Stimulated activated CD8-positive, alpha-beta memory T cell treated with anti-CD3 and anti-CD28 coated beads, Interleukin-12 subunit alpha, Interleukin-12 subunit beta, amount 100 ng/mL, for 1 hour (primary cell): ENCODE measurements at regions not wholly inside any gene's neighbourhood (a gene's known extent, or its start where the extent isn't known, plus 50 kb on each side); places are given as distances from the start of the nearest gene placed in this dataset.

Experiments
- DNase-seq: peaks from one replicate; pipeline ENCODE4 v3.0.0-alpha.2; 2020; ENCODE audit warnings: low read depth

DNA sequence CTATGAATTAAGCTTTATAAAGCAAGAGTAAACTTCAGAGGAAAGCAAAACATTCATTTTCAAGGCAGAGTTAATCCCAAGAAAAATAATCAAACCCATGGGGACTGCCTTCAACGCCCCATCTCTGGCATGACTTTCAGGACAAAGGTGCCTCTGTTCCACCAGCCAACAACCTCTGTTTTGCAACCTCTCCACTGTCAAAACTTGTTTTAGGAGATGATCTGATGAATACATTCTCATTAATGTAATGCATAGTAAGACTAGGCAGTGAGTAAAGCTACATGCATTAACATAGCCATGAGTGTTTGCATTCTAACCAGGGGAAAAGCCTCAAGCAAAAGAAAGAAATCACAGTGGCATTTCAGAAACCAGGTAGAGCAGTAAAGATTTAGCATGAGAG is 357.0 kb downstream of the FBXO15 start:
- DNase-seq: no peak

DNA sequence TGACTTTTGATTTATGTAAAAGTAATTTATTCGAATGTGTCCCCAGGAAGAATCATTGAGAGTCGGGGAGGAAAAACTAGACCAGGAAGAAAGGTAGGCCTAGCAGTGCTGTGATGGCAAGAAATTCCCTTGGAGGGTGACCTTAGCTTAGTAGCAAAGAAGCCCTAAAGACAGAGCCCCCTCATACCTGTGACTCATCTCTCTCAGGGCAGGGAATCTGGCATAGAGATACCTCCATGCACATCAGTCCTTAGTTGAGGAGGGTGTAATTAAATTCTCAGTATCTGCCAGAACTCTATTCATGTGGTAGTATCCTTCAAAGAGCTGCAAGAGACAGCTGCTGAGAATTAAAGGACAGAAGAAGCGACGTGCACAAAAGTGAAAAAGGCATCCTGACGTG is 360.3 kb downstream of the FBXO15 start:
- DNase-seq: no peak

- DNase-seq: no peak
These were observed 362.3 kb downstream of the FBXO15 start for GRCh38 chr18:73785300-73785699.

- DNase-seq: no peak
These were observed 362.8 kb downstream of the FBXO15 start for GRCh38 chr18:73784853-73785252.

DNA sequence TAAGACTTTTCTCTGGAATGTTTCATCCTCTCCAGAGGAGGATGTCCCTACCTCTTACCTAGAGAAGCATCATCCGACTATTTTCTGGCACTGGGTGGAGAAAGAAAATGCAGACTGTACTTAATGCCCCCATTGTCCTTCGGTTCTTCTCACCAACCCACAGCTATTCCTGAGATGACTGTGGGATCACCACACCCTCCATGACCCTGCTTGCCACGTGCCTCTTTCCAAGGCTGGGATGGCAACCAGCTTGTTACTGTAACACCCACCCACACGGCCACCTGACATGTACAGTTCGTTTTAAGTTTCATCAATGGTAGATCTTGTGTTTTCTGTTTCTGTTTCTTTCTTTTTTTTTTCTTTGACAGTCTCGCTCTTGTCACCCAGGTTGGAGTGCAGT is 365.2 kb downstream of the FBXO15 start:
- DNase-seq: no peak

DNA sequence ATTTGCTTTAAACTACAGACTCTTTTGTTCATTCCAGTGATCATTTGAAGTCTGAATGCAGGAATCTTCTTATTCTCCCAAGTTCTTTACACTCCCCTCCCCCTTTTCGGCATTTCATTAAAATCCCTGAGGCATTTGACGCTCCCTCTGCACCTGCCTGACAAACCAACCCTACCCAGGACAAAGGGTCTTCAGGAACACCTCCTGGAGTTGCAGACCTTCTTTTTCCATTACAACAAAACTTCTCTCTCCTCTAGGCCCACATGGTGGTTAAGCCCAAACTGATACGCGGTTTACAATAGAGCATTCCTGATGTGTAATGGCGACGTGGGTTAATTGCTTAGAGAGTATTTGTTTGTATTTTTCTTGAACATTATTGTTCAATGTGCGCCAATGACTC is 367.4 kb downstream of the FBXO15 start:
- DNase-seq: no peak

- no peak for DNase-seq
These were observed 369.6 kb downstream of the FBXO15 start for GRCh38 chr18:73778032-73778359.

GRCh38 chr18:73777356-73778031 is 370.1 kb downstream of the FBXO15 start:
- no peak for DNase-seq

DNA sequence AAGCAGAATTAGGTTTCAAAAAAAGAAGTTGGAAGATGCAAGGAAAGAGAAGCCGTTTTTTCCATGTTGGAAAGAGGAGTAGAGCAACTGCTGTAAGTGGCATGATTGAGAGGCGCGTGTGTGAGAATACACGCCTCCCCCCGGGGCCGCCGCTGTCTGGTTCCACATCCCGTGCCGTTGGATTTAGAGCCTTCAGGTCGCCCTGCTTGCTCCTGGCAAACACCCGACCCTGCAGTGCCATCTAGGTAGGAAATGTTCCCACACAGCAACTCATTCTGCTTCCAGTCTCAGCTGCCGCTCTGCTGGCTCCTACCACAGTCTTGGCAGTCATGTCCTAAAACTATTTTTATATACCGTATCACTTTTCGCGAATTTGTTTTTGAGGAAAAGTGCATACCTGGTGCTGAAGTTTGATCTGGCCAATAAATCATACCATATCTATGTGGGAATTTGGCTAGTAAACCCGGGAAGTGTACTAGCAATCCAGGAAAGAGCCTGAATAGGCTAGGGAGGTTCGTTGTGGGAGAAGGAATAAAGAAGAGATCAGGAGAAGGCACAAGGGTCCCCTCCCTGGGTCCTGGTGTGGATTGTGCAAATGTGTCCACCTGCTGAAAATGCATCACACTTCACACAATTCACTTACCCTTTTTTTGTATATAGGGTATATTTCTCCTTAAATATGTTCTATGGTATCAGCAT is 372.7 kb downstream of the FBXO15 start:
- DNase-seq: no peak

GRCh38 chr18:73768043-73768442 is 379.6 kb downstream of the FBXO15 start:
- DNase-seq: no peak

- DNase-seq: no peak
These were observed 380.6 kb downstream of the FBXO15 start for GRCh38 chr18:73766910-73767515.

GRCh38 chr18:73758446-73758845 is 389.2 kb downstream of the FBXO15 start:
- DNase-seq: no peak

- DNase-seq: no peak
These were observed 391.2 kb downstream of the FBXO15 start for GRCh38 chr18:73756256-73757091.

DNA sequence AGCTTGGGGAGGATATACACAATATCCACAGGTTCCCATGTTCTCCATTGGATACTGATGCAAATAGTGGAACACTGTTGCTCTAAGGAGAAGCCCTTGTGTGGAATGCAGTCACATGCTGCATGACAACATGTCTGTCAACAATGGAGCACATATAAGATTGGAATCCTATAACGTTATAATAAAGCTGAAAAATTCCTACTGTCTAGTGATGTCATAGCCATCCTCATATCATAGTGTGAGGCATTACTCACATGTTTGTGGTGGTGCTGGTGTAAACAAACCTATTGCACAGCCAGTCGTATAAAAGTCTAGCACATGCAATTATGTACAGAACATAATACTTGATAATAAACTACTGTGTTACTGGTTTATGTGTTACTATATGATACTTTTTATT is 394.7 kb downstream of the FBXO15 start:
- DNase-seq: no peak

DNA sequence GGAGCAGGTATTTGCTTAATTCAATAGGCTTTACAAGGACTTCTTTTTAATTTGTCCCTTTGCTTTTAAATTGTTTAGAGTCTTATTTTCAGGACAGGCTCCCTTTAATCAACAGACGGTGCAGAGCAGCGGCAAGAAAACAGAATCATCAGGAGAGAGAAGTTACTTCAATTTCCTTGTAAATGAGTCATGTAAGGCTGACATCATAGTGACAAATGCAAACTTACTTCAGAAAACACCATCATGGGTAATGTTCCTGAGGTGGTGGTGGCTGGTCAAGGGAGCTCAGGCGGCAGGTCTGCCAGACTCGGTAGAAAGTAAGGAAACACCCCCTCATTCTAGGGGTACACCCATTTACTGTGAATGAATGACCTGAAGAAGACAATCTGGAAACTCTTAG is 395.1 kb downstream of the FBXO15 start:
- no peak for DNase-seq

DNA sequence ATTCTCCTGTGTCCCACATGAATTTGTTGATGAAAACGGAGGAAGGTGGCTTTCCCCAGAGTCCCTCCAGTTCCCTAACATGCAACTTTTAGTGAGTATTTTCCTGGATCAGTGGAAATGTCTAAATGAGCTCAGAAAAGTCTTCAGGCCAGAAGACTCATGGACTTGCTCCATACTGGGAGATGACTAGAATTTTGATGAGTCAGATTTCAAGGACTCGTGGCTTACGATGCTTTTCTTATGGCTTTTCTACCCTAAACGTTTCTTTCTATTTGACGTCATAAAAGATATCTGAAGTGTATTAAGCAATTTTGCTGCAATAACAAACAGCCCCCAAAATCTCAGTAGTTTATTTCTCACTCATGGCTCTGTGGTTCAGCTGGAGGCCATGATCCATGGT is 397.6 kb downstream of the FBXO15 start:
- DNase-seq: no peak

DNA sequence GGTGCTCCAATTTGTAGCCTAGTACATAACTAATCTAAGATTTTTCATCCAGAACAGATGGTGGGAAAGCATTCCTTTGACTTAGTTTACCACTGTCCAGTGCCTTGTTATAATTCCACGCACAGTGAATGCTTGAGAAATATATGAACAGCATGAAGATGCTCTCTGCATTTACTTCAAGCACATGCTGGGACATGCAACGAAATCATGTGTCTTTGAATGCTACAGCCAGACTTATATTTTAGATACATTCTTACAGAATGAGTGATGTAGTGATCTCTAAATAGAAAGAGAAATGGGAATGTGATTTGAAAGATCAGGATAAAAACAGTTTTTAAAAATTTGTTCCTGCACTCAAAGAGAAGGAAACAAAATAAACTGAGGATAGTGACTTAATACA is 398.3 kb downstream of the FBXO15 start:
- DNase-seq: no peak

DNA sequence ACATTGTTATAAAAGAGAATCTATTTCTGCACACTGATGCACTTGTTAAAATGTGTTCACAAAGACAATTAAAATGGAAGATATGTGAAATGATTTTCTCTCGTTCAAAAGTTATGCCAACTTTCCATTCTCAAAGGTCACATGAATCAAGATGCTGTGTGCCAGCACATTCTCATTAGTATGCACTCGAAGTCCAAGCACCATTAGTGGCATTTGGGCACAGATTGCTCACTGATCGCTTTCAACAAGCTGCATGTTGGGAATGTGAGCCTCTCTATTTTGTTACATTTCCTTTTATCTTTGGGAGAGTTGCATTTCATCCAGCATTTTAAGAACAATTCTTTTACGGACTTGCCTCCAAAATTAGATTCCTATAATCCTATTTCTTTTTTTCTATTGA is 398.9 kb downstream of the FBXO15 start:
- DNase-seq: no peak

DNA sequence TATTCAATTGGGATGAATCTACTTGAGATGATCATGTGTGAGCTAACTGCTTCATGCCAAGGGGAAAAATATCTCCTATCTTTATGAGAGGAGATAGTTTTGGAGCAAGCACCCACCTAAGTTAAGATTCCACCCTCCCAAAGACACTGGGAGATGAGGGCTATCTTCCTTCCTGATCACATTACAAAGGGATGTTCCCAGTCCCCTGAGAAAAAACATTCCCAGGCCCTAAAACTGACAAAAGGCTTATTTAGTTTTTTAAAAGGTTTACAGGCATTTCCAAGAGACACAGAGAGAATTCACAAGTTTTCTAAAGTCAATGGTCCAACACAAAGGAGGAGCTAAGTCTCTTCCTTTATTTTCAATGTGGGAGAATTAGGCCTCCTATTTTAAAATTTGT is 401.5 kb downstream of the FBXO15 start:
- no peak for DNase-seq

GRCh38 chr18:73742957-73743356 is 404.7 kb downstream of the FBXO15 start:
- DNase-seq: no peak

GRCh38 chr18:73741946-73742345 is 405.7 kb downstream of the FBXO15 start:
- DNase-seq: no peak

- no peak for DNase-seq
These were observed 408.5 kb downstream of the FBXO15 start for GRCh38 chr18:73739098-73739497.

DNA sequence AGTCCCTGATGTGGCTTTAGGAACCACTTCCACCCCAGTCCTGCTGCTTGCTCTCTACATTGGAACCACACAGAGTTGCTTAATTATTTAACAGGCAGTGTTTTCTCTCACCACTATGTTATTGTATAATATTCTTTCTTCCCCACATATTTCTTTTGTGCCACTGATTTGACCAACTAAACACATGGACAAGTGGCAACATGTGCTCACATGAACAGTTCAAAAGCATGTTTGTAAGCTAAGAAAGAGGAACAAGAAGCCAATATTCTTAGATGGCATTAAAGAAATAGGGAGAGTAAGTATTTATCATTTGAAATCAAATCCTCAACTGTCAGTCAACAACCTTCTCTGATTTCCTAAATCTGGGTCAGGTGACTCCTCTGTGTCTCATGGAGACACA is 409.6 kb downstream of the FBXO15 start:
- no peak for DNase-seq
